HG02943 (cell line): ENCODE measurements at regions not wholly inside any gene's neighbourhood (a gene's known extent, or its start where the extent isn't known, plus 50 kb on each side); places are given as distances from the start of the nearest gene placed in this dataset.

Experiments
- ATAC-seq: cut with Tn5 transposase; IDR thresholded peaks from one replicate; pipeline ENCODE4 v1.9.1; 2021; ENCODE audit warnings: mild to moderate bottlenecking, low read depth, moderate library complexity; ENCODE audit not compliant: unreplicated experiment

- ATAC-seq: no peak
These were observed 423.4 kb downstream of the ZIC1 start for GRCh38 chr3:147832611-147833010.

GRCh38 chr3:147836330-147836729, 427.2 kb downstream of the ZIC1 start:
- no peak for ATAC-seq

GRCh38 chr3:147838652-147839051, 429.5 kb downstream of the ZIC1 start:
- no peak for ATAC-seq

- ATAC-seq: no peak
These were observed 434.2 kb downstream of the ZIC1 start for GRCh38 chr3:147843331-147843730.

GRCh38 chr3:147846293-147846692, 437.1 kb downstream of the ZIC1 start:
- ATAC-seq: no peak

GRCh38 chr3:147846854-147847478, 437.8 kb downstream of the ZIC1 start:
- ATAC-seq: no peak

GRCh38 chr3:147851062-147851461, 441.9 kb downstream of the ZIC1 start:
- no peak for ATAC-seq

GRCh38 chr3:147854542-147854941, 445.4 kb downstream of the ZIC1 start:
- ATAC-seq: no peak

GRCh38 chr3:147864754-147865354, 455.7 kb downstream of the ZIC1 start:
- no peak for ATAC-seq

GRCh38 chr3:147866561-147866960, 457.4 kb downstream of the ZIC1 start:
- ATAC-seq: no peak

- no peak for ATAC-seq
These were observed 463.4 kb downstream of the ZIC1 start for GRCh38 chr3:147872568-147872967.

GRCh38 chr3:147875498-147875897, 466.3 kb downstream of the ZIC1 start:
- ATAC-seq: no peak

GRCh38 chr3:147881933-147882332, 472.8 kb downstream of the ZIC1 start:
- no peak for ATAC-seq

- no peak for ATAC-seq
These were observed 477.7 kb downstream of the ZIC1 start for GRCh38 chr3:147886879-147887278.

- no peak for ATAC-seq
These were observed 478.6 kb downstream of the ZIC1 start for GRCh38 chr3:147887797-147888196.

- ATAC-seq: peak; percentile 91
These were observed 480.9 kb downstream of the ZIC1 start for GRCh38 chr3:147890114-147890513.

GRCh38 chr3:147895509-147895908, 486.3 kb downstream of the ZIC1 start:
- no peak for ATAC-seq

GRCh38 chr3:147900851-147901250, 491.7 kb downstream of the ZIC1 start:
- ATAC-seq: no peak

GRCh38 chr3:147903026-147903425, 493.9 kb downstream of the ZIC1 start:
- ATAC-seq: no peak

- no peak for ATAC-seq
These were observed 495.3 kb downstream of the ZIC1 start for GRCh38 chr3:147904421-147904820.

- ATAC-seq: no peak
These were observed 497.1 kb downstream of the ZIC1 start for GRCh38 chr3:147906285-147906684.

- ATAC-seq: no peak
These were observed 505.4 kb downstream of the ZIC1 start for GRCh38 chr3:147914532-147914931.
